Neuronal stem cell (in vitro differentiated cells): ENCODE measurements at regions not wholly inside any gene's neighbourhood (a gene's known extent, or its start where the extent isn't known, plus 50 kb on each side); places are given as distances from the start of the nearest gene placed in this dataset.
"Not testable (repeated sequence)": the region's sequence is repeated elsewhere in the genome, so short reads cannot be mapped to it uniquely, and the experiment has no call there.

Source experiments
- DNase-seq: peaks from one replicate; pipeline ENCODE4 v3.0.0-alpha.2; 2013; ENCODE audit warnings: low spot score
- H2AFZ ChIP-seq: one replicate; pipeline ENCODE4 v1.6.1; 2013; ENCODE audit warnings: mild to moderate bottlenecking, low read length, inconsistent platforms
- H2AK5ac ChIP-seq: 2 replicates; pipeline ENCODE4 v1.6.1; 2013; ENCODE audit warnings: low read depth, mild to moderate bottlenecking, inconsistent platforms, low read length, moderate library complexity, mixed read lengths
- H2BK120ac ChIP-seq: 2 replicates; pipeline ENCODE4 v1.6.1; 2013; ENCODE audit warnings: low read depth, mild to moderate bottlenecking, inconsistent platforms, low read length, moderate library complexity, mixed read lengths
- H2BK12ac ChIP-seq: one replicate; pipeline ENCODE4 v1.6.1; 2013; ENCODE audit warnings: low read length, inconsistent platforms
- H2BK15ac ChIP-seq: 2 replicates; pipeline ENCODE4 v1.6.1; 2013; ENCODE audit warnings: mild to moderate bottlenecking, low read length, inconsistent platforms, mixed read lengths
- H2BK5ac ChIP-seq: one replicate; pipeline ENCODE4 v1.6.1; 2013; ENCODE audit warnings: inconsistent platforms, mild to moderate bottlenecking, low read length, moderate library complexity
- H3K14ac ChIP-seq: one replicate; pipeline ENCODE4 v1.6.1; 2013; ENCODE audit warnings: low read length, inconsistent platforms
- H3K18ac ChIP-seq: 2 replicates; pipeline ENCODE4 v1.6.1; 2013; ENCODE audit warnings: low read length, inconsistent platforms
- H3K23ac ChIP-seq: 2 replicates; pipeline ENCODE4 v1.6.1; 2013; ENCODE audit warnings: low read depth, mild to moderate bottlenecking, mixed read lengths, low read length, inconsistent platforms; ENCODE audit not compliant: poor library complexity
- H3K27ac ChIP-seq: replicated peaks from 3 replicates; pipeline ENCODE4 v1.5.1; 2013; ENCODE audit warnings: low read length, inconsistent platforms
- H3K27me3 ChIP-seq, 3 experiments: 2 replicates each; pipeline ENCODE4 v1.6.1; 2013; ENCODE audit warnings: low read length in 3 of 3, mild to moderate bottlenecking in 2 of 3, inconsistent platforms in 1 of 3, low read depth in 1 of 3, mixed read lengths in 1 of 3, moderate library complexity in 1 of 3; ENCODE audit not compliant: control insufficient read depth in 3 of 3, insufficient read depth in 3 of 3
- H3K36me3 ChIP-seq, 2 donors: replicated peaks in 1 of 2; 2 replicates each; pipeline ENCODE4 v1.6.1; 2013; ENCODE audit warnings: low read length in 2 of 2; ENCODE audit not compliant: control insufficient read depth in 2 of 2, insufficient read depth in 2 of 2
- H3K4ac ChIP-seq: 2 replicates; pipeline ENCODE4 v1.6.1; 2013; ENCODE audit warnings: inconsistent platforms, mild to moderate bottlenecking, low read length, moderate library complexity
- H3K4me1 ChIP-seq, 2 donors: 1 replicate in 1 of 2; 2 replicates in 1 of 2; pipeline ENCODE4 v1.6.1; 2013; ENCODE audit warnings: low read length in 2 of 2, low read depth in 1 of 2; ENCODE audit not compliant: control insufficient read depth in 2 of 2, insufficient read depth in 1 of 2
- H3K4me2 ChIP-seq: one replicate; pipeline ENCODE4 v1.6.1; 2013; ENCODE audit warnings: mild to moderate bottlenecking, low read length, inconsistent platforms; ENCODE audit not compliant: insufficient read depth, poor library complexity, severe bottlenecking
- H3K4me3 ChIP-seq, 2 donors: 2 replicates each; pipeline ENCODE4 v1.5.1; 2013; ENCODE audit warnings: low read length in 2 of 2, mild to moderate bottlenecking in 2 of 2, inconsistent platforms in 1 of 2, moderate library complexity in 1 of 2
- H3K79me1 ChIP-seq: one replicate; pipeline ENCODE4 v1.6.1; 2013; ENCODE audit warnings: low read depth, mild to moderate bottlenecking, inconsistent platforms, low read length, moderate library complexity
- H3K9ac ChIP-seq: one replicate; pipeline ENCODE4 v1.6.1; 2013; ENCODE audit warnings: mild to moderate bottlenecking, low read depth, low read length, inconsistent platforms; ENCODE audit not compliant: poor library complexity
- H3K9me3 ChIP-seq, 2 donors: replicated peaks in 1 of 2; 2 replicates each; pipeline versions ENCODE3 to v1.6.1; 2013; ENCODE audit warnings: low read length in 2 of 2, mild to moderate bottlenecking in 2 of 2, inconsistent platforms in 1 of 2, low read depth in 1 of 2, mixed read lengths in 1 of 2, moderate library complexity in 1 of 2; ENCODE audit not compliant: control insufficient read depth in 2 of 2, insufficient read depth in 1 of 2
- H4K8ac ChIP-seq: one replicate; pipeline ENCODE4 v1.6.1; 2013; ENCODE audit warnings: low read depth, mild to moderate bottlenecking, inconsistent platforms, low read length, moderate library complexity
- H4K91ac ChIP-seq: one replicate; pipeline ENCODE4 v1.6.1; 2013; ENCODE audit warnings: low read length, low read depth, mild to moderate bottlenecking, inconsistent platforms; ENCODE audit not compliant: poor library complexity
- WGBS, 2 donors: extraction: QIAGEN DNeasy Blood & Tissue Kit; methylation state at CpG; one replicate each; pipeline ENCODE4 v1.1.7; 2013; ENCODE audit warnings: missing lambda C conversion rate in 2 of 2, mixed read lengths in 1 of 2; ENCODE audit not compliant: insufficient read length in 2 of 2, insufficient replicate concordance in 1 of 2; ENCODE audit errors: extremely low coverage in 2 of 2; 5-methylcytosine and 5-hydroxymethylcytosine counted together

DNA sequence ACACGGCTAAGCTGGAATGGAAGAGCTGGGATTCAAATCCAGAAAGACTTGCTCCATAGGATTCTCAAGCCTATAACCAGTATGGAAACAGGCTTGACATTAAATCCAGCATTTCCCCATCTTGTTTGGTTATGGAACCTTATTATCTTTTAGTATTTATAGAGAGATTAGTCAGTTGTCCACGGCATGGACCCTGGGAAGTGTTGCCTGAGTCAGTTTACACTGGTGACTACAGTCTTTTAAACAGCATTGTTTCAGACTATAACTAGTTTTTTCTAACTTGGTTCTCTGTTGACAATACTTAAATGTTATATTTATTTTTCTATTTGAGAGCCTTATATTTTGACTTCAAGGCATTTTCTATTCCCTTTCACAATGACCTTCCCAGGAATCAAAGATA lies 106.7 kb downstream of the SYT15B start:
- not testable (repeated sequence) for H3K9me3 ChIP-seq, H3K9ac ChIP-seq, H2BK120ac ChIP-seq, H2AFZ ChIP-seq, H2AK5ac ChIP-seq, H3K79me1 ChIP-seq, H4K8ac ChIP-seq, H3K27me3 ChIP-seq, H3K36me3 ChIP-seq, H4K91ac ChIP-seq, H2BK15ac ChIP-seq, H2BK12ac ChIP-seq, H3K4me1 ChIP-seq, H3K23ac ChIP-seq, DNase-seq, H3K4me3 ChIP-seq, H3K18ac ChIP-seq, H3K4me2 ChIP-seq, H2BK5ac ChIP-seq, H3K4ac ChIP-seq, H3K14ac ChIP-seq, H3K27ac ChIP-seq
- no CpG with 5 or more reads among the region's 2 CpGs for WGBS, 2 donors

DNA sequence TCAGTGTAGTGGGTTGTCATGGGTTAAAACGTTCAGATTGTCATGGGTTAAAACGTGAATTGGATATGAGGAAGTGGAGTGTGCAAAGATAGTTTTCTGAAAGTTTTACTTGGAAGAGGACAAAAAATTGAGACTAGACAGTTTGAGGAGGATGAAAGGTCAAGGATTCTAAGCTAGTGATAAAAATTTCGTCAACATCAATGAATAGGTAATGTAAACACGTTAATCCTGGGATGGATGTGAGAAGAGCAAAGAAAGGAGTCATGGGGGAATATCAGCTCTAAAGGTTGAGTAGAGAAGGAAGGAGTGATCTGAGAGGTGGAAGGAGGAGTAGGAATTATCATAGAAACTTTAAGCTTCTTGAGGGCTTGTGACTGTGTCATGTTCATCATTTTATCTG lies 109.2 kb downstream of the SYT15B start:
- not testable (repeated sequence) for H3K79me1 ChIP-seq, H2BK5ac ChIP-seq, H2BK120ac ChIP-seq, H2BK15ac ChIP-seq, H4K8ac ChIP-seq, H3K27me3 ChIP-seq, H3K4me3 ChIP-seq, H3K23ac ChIP-seq, H4K91ac ChIP-seq, H3K27ac ChIP-seq, H2AK5ac ChIP-seq, H3K4me2 ChIP-seq, H2BK12ac ChIP-seq, H3K9me3 ChIP-seq, H3K18ac ChIP-seq, H3K9ac ChIP-seq, H2AFZ ChIP-seq, H3K36me3 ChIP-seq, H3K4ac ChIP-seq, DNase-seq, H3K14ac ChIP-seq, H3K4me1 ChIP-seq
- no CpG with 5 or more reads among the region's 4 CpGs for WGBS, 2 donors

DNA sequence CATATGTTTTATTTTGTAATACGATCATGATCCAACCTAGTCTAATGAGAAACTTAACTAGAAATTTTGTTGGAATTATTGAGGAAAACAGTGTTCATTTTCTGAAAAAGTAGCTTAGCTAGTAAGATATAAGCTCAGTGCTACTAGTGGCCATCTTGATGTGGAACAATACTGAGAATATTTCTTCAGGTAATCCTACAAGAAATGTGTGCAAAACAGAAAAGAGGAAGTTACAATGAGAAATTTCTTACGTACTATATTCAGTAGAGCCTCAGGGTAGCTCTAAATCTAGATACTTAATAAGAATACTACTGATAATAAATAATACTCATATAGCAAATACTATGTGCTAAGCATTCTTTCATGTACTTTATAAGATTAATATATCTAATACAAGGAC lies 114.8 kb downstream of the SYT15B start:
- H3K79me1 ChIP-seq = not testable (repeated sequence)

DNA sequence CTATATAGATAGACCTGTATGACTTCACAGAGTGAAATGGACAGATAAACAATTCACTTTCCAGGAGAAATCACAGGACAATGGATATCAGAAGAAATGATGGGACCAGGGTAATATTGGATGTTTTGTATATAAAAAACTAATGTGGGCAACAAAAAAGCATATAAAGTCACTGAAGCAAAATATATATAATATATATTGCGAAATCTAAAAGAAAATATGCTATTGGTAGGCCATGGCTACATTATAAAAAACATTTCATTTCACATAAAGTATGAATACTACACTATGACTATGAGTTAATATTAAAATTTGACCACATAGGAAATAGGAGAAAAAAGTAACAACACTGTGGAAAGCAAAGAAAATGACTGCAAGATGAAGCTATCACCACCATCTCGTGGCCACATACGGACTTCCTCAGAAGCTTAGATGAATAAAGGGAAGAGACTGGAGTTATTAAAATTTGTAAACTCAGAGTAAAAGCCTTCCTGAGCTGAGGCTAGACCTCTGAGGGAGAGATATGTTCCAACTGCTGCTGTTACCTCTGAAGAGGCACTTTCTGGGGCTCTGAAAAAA lies 115.8 kb downstream of the SYT15B start:
- H2BK5ac ChIP-seq, H3K4ac ChIP-seq, H3K18ac ChIP-seq, H2AK5ac ChIP-seq, H3K14ac ChIP-seq, H4K91ac ChIP-seq, DNase-seq, H3K9ac ChIP-seq, H3K4me2 ChIP-seq, H3K4me1 ChIP-seq, H3K27me3 ChIP-seq, H2BK12ac ChIP-seq, H4K8ac ChIP-seq, H2BK15ac ChIP-seq, H3K23ac ChIP-seq, H3K79me1 ChIP-seq, H3K36me3 ChIP-seq, H3K4me3 ChIP-seq, H2AFZ ChIP-seq, H2BK120ac ChIP-seq, H3K9me3 ChIP-seq, H3K27ac ChIP-seq: not testable (repeated sequence)
- no CpG with 5 or more reads among the region's 3 CpGs for WGBS, 2 donors

More for the DNA sequence above, 114.8 kb downstream of the SYT15B start:
- H2BK5ac ChIP-seq, H3K36me3 ChIP-seq, H3K27me3 ChIP-seq, H3K14ac ChIP-seq, H3K4me3 ChIP-seq, H3K27ac ChIP-seq, H2BK12ac ChIP-seq, H3K4me1 ChIP-seq, H2AFZ ChIP-seq, H4K8ac ChIP-seq, H4K91ac ChIP-seq, H3K18ac ChIP-seq, H3K4me2 ChIP-seq, H3K9me3 ChIP-seq, H2BK120ac ChIP-seq, H2BK15ac ChIP-seq, DNase-seq, H3K9ac ChIP-seq, H2AK5ac ChIP-seq, H3K23ac ChIP-seq, H3K4ac ChIP-seq: not testable (repeated sequence)
- WGBS, 2 donors = no CpG with 5 or more reads among the region's 2 CpGs
